ENCODE measurements at regions not wholly inside any gene's neighbourhood (a gene's known extent, or its start where the extent isn't known, plus 50 kb on each side); places are given as distances from the start of the nearest gene placed in this dataset.

GRCh38 chr7:79713276-79713675, 259.8 kb upstream of the MAGI2 start:
- Histone ChIP-seq H2BK12ac (ENCODE audit: low read length) (no peak overlapping the region), H2AFZ (ENCODE audit: insufficient read depth, low read length, poor library complexity) (no peak overlapping the region), H3K4me1 (ENCODE audit: control insufficient read depth in 1 of 2, insufficient read depth in 2 of 2, low read length in 2 of 2) (no peaks in the 10 kb centered on the region), H3K79me2 (ENCODE audit: control insufficient read depth, insufficient read depth, low read length, poor library complexity) (no peaks in the 10 kb centered on the region), H3K79me1 (ENCODE audit: low read length) (no peaks in the 10 kb centered on the region), H3K18ac (ENCODE audit: low read length) (no peak overlapping the region), H4K8ac (ENCODE audit: low read depth, low read length) (no peak overlapping the region), H3K27me3 (ENCODE audit: insufficient read depth, low read length) (no peaks in the 10 kb centered on the region), H3K36me3 (ENCODE audit: control insufficient read depth in 1 of 2, insufficient read depth in 2 of 2, low read length in 2 of 2) (no peaks in the 10 kb centered on the region), H3K9ac (ENCODE audit: low read length) (no peak overlapping the region), H3K27ac (ENCODE audit: low read depth, low read length) (no peak overlapping the region), H4K91ac (ENCODE audit: low read depth, low read length) (no peak overlapping the region), H4K12ac (ENCODE audit: low read depth, low read length) (no peak overlapping the region), H3K23ac (ENCODE audit: low read length) (no peak overlapping the region), H2BK5ac (ENCODE audit: low read depth, low read length, poor library complexity) (no peak overlapping the region), H3K4me3 (ENCODE audit: low read depth, low read length) (no peak overlapping the region), H3K4ac (ENCODE audit: low read depth, low read length) (no peak overlapping the region), H2BK120ac (ENCODE audit: insufficient read depth, low read length, poor library complexity) (no peak overlapping the region), H3K14ac (ENCODE audit: low read length) (no peak overlapping the region), H2AK5ac (ENCODE audit: low read length) (no peak overlapping the region), H3K9me3 (ENCODE audit: insufficient read depth, low read depth, low read length) (no peaks in the 10 kb centered on the region), H3K4me2 (ENCODE audit: low read length) (no peak overlapping the region)
- DNase-seq = no peak
- no CpG with 5 or more reads among the region's 1 CpG for whole genome bisulfite sequencing (ENCODE audit: extremely low coverage, insufficient coverage, insufficient read length)

- Histone ChIP-seq H2AK5ac (ENCODE audit: low read length) (no peak overlapping the region), H3K36me3 (ENCODE audit: control insufficient read depth in 1 of 2, insufficient read depth in 2 of 2, low read length in 2 of 2) (no peaks in the 10 kb centered on the region), H3K27ac (ENCODE audit: low read depth, low read length) (no peak overlapping the region), H3K4me2 (ENCODE audit: low read length) (no peak overlapping the region), H3K79me1 (ENCODE audit: low read length) (no peaks in the 10 kb centered on the region), H4K8ac (ENCODE audit: low read depth, low read length) (no peak overlapping the region), H3K9me3 (ENCODE audit: insufficient read depth, low read depth, low read length) (no peaks in the 10 kb centered on the region), H3K14ac (ENCODE audit: low read length) (no peak overlapping the region), H3K4me1 (ENCODE audit: control insufficient read depth in 1 of 2, insufficient read depth in 2 of 2, low read length in 2 of 2) (no peaks in the 10 kb centered on the region), H3K4ac (ENCODE audit: low read depth, low read length) (no peak overlapping the region), H4K91ac (ENCODE audit: low read depth, low read length) (no peak overlapping the region), H3K79me2 (ENCODE audit: control insufficient read depth, insufficient read depth, low read length, poor library complexity) (no peaks in the 10 kb centered on the region), H3K18ac (ENCODE audit: low read length) (no peak overlapping the region), H3K27me3 (ENCODE audit: insufficient read depth, low read length) (no peaks in the 10 kb centered on the region), H3K9ac (ENCODE audit: low read length) (no peak overlapping the region), H4K12ac (ENCODE audit: low read depth, low read length) (no peak overlapping the region), H3K4me3 (ENCODE audit: low read depth, low read length) (no peak overlapping the region), H2AFZ (ENCODE audit: insufficient read depth, low read length, poor library complexity) (no peak overlapping the region), H3K23ac (ENCODE audit: low read length) (no peak overlapping the region), H2BK12ac (ENCODE audit: low read length) (no peak overlapping the region), H2BK5ac (ENCODE audit: low read depth, low read length, poor library complexity) (no peak overlapping the region), H2BK120ac (ENCODE audit: insufficient read depth, low read length, poor library complexity) (no peak overlapping the region)
- no CpG with 5 or more reads among the region's 4 CpGs for WGBS (ENCODE audit: extremely low coverage, insufficient coverage, insufficient read length)
- no peak for DNase-seq
These were observed 258.2 kb upstream of the MAGI2 start for GRCh38 chr7:79711660-79712059.

- Histone ChIP-seq H2AK5ac (ENCODE audit: low read length) (no peak overlapping the region), H3K36me3 (ENCODE audit: control insufficient read depth in 1 of 2, insufficient read depth in 2 of 2, low read length in 2 of 2) (no peaks in the 10 kb centered on the region), H3K9ac (ENCODE audit: low read length) (no peak overlapping the region), H4K8ac (ENCODE audit: low read depth, low read length) (no peak overlapping the region), H2BK5ac (ENCODE audit: low read depth, low read length, poor library complexity) (no peak overlapping the region), H3K27ac (ENCODE audit: low read depth, low read length) (no peak overlapping the region), H2BK120ac (ENCODE audit: insufficient read depth, low read length, poor library complexity) (no peak overlapping the region), H3K27me3 (ENCODE audit: insufficient read depth, low read length) (no peaks in the 10 kb centered on the region), H3K9me3 (ENCODE audit: insufficient read depth, low read depth, low read length) (no peaks in the 10 kb centered on the region), H4K12ac (ENCODE audit: low read depth, low read length) (no peak overlapping the region), H4K91ac (ENCODE audit: low read depth, low read length) (no peak overlapping the region), H2BK12ac (ENCODE audit: low read length) (no peak overlapping the region), H3K79me1 (ENCODE audit: low read length) (no peaks in the 10 kb centered on the region), H3K18ac (ENCODE audit: low read length) (no peak overlapping the region), H3K79me2 (ENCODE audit: control insufficient read depth, insufficient read depth, low read length, poor library complexity) (no peaks in the 10 kb centered on the region), H3K4me1 (ENCODE audit: control insufficient read depth in 1 of 2, insufficient read depth in 2 of 2, low read length in 2 of 2) (no peaks in the 10 kb centered on the region), H3K4ac (ENCODE audit: low read depth, low read length) (no peak overlapping the region), H3K4me2 (ENCODE audit: low read length) (no peak overlapping the region), H2AFZ (ENCODE audit: insufficient read depth, low read length, poor library complexity) (no peak overlapping the region), H3K4me3 (ENCODE audit: low read depth, low read length) (no peak overlapping the region), H3K23ac (ENCODE audit: low read length) (no peak overlapping the region), H3K14ac (ENCODE audit: low read length) (no peak overlapping the region)
- no peak for DNase-seq
- no CpG with 5 or more reads among the region's 5 CpGs for WGBS (ENCODE audit: extremely low coverage, insufficient coverage, insufficient read length)
These were observed 256.3 kb upstream of the MAGI2 start for GRCh38 chr7:79709574-79710409.

- no peak for DNase-seq
- Histone ChIP-seq H3K9me3 (ENCODE audit: insufficient read depth, low read depth, low read length) (no peaks in the 10 kb centered on the region), H3K23ac (ENCODE audit: low read length) (no peak overlapping the region), H3K4me3 (ENCODE audit: low read depth, low read length) (no peak overlapping the region), H3K79me2 (ENCODE audit: control insufficient read depth, insufficient read depth, low read length, poor library complexity) (no peaks in the 10 kb centered on the region), H3K36me3 (ENCODE audit: control insufficient read depth in 1 of 2, insufficient read depth in 2 of 2, low read length in 2 of 2) (no peaks in the 10 kb centered on the region), H2AK5ac (ENCODE audit: low read length) (no peak overlapping the region), H3K27ac (ENCODE audit: low read depth, low read length) (no peak overlapping the region), H3K4me1 (ENCODE audit: control insufficient read depth in 1 of 2, insufficient read depth in 2 of 2, low read length in 2 of 2) (no peaks in the 10 kb centered on the region), H4K8ac (ENCODE audit: low read depth, low read length) (no peak overlapping the region), H3K79me1 (ENCODE audit: low read length) (no peaks in the 10 kb centered on the region), H3K18ac (ENCODE audit: low read length) (no peak overlapping the region), H4K12ac (ENCODE audit: low read depth, low read length) (no peak overlapping the region), H3K14ac (ENCODE audit: low read length) (no peak overlapping the region), H3K9ac (ENCODE audit: low read length) (no peak overlapping the region), H3K27me3 (ENCODE audit: insufficient read depth, low read length) (no peaks in the 10 kb centered on the region), H3K4ac (ENCODE audit: low read depth, low read length) (no peak overlapping the region), H4K91ac (ENCODE audit: low read depth, low read length) (no peak overlapping the region), H2AFZ (ENCODE audit: insufficient read depth, low read length, poor library complexity) (no peak overlapping the region), H2BK12ac (ENCODE audit: low read length) (no peak overlapping the region), H2BK5ac (ENCODE audit: low read depth, low read length, poor library complexity) (no peak overlapping the region), H2BK120ac (ENCODE audit: insufficient read depth, low read length, poor library complexity) (no peak overlapping the region), H3K4me2 (ENCODE audit: low read length) (no peak overlapping the region)
- no CpG with 5 or more reads among the region's 1 CpG for WGBS (ENCODE audit: extremely low coverage, insufficient coverage, insufficient read length)
These were observed 248.6 kb upstream of the MAGI2 start for GRCh38 chr7:79702116-79702515.

Measured in trophoblast cell (in vitro differentiated cells and primary cell).